ENCODE measurements at regions not wholly inside any gene's neighbourhood (a gene's known extent, or its start where the extent isn't known, plus 50 kb on each side); places are given as distances from the start of the nearest gene placed in this dataset.

- H3K36me3 ChIP-seq: no peaks in the 10 kb centered on the region
- TF ChIP-seq CTCF (IDR thresholded peaks at IDR 0.05): no peak
- DNase-seq (ENCODE audit: low spot score): no peak
- H3K27me3 ChIP-seq (replicated peaks; ENCODE audit: insufficient read depth): no peaks in the 10 kb centered on the region
- no peak overlapping the region for H3K4me3 ChIP-seq
- ATAC-seq (ENCODE audit: insufficient number of reproducible peaks, low FRiP score, low read depth): no peak
- peaks cover 14 to 15% of the 10 kb centered on the region in 2 donors for H3K4me1 ChIP-seq (ENCODE audit: control insufficient read depth in 1 of 2, low read depth in 2 of 2)
- no peaks in the 10 kb centered on the region for H3K9me3 ChIP-seq
- H3K27ac ChIP-seq: no peak overlapping the region
These were observed 377.8 kb downstream of the UTRN start for GRCh38 chr6:144662812-144663365.

GRCh38 chr6:144664281-144664680 is 379.1 kb downstream of the UTRN start:
- no peaks in the 10 kb centered on the region for H3K36me3 ChIP-seq
- H3K27ac ChIP-seq: no peak overlapping the region
- DNase-seq (ENCODE audit: low spot score) (no peak), ATAC-seq (ENCODE audit: insufficient number of reproducible peaks, low FRiP score, low read depth) (no peak)
- no peaks in the 10 kb centered on the region for H3K9me3 ChIP-seq
- no peak overlapping the region for H3K4me3 ChIP-seq
- TF ChIP-seq CTCF (IDR thresholded peaks at IDR 0.05): no peak
- H3K4me1 ChIP-seq (ENCODE audit: control insufficient read depth in 1 of 2, low read depth in 2 of 2): peaks cover 10 to 12% of the 10 kb centered on the region in 2 donors
- H3K27me3 ChIP-seq (replicated peaks; ENCODE audit: insufficient read depth): no peaks in the 10 kb centered on the region

GRCh38 chr6:144664947-144665346 is 379.8 kb downstream of the UTRN start:
- Histone ChIP-seq H3K4me3 (no peak overlapping the region), H3K9me3 (no peaks in the 10 kb centered on the region), H3K27ac (no peak overlapping the region), H3K36me3 (no peaks in the 10 kb centered on the region), H3K27me3 (replicated peaks; ENCODE audit: insufficient read depth) (no peaks in the 10 kb centered on the region), H3K4me1 (ENCODE audit: control insufficient read depth in 1 of 2, low read depth in 2 of 2) (peaks cover 3 to 6% of the 10 kb centered on the region in 2 donors)
- DNase-seq (ENCODE audit: low spot score): no peak
- no peak for TF ChIP-seq CTCF (IDR thresholded peaks at IDR 0.05)
- no peak for ATAC-seq (ENCODE audit: insufficient number of reproducible peaks, low FRiP score, low read depth)

GRCh38 chr6:144665932-144666450 is 380.9 kb downstream of the UTRN start:
- Histone ChIP-seq H3K27me3 (replicated peaks; ENCODE audit: insufficient read depth) (no peaks in the 10 kb centered on the region), H3K27ac (no peak overlapping the region), H3K4me3 (no peak overlapping the region), H3K4me1 (ENCODE audit: control insufficient read depth in 1 of 2, low read depth in 2 of 2) (no peaks in the 10 kb centered on the region), H3K9me3 (no peaks in the 10 kb centered on the region), H3K36me3 (no peaks in the 10 kb centered on the region)
- no peak for TF ChIP-seq CTCF (IDR thresholded peaks at IDR 0.05)
- no peak for DNase-seq (ENCODE audit: low spot score)
- no peak for ATAC-seq (ENCODE audit: insufficient number of reproducible peaks, low FRiP score, low read depth)

- no peak for TF ChIP-seq CTCF (IDR thresholded peaks at IDR 0.05)
- Histone ChIP-seq H3K4me3 (no peak overlapping the region), H3K36me3 (no peaks in the 10 kb centered on the region), H3K4me1 (ENCODE audit: control insufficient read depth in 1 of 2, low read depth in 2 of 2) (no peaks in the 10 kb centered on the region), H3K27me3 (replicated peaks; ENCODE audit: insufficient read depth) (no peaks in the 10 kb centered on the region), H3K9me3 (peaks cover 5% of the 10 kb centered on the region), H3K27ac (no peak overlapping the region)
- no peak for ATAC-seq (ENCODE audit: insufficient number of reproducible peaks, low FRiP score, low read depth)
- no peak for DNase-seq (ENCODE audit: low spot score)
These were observed 381.6 kb downstream of the UTRN start for GRCh38 chr6:144666781-144667180.
